Mammary epithelial cell (primary cell): ENCODE measurements at regions not wholly inside any gene's neighbourhood (a gene's known extent, or its start where the extent isn't known, plus 50 kb on each side); places are given as distances from the start of the nearest gene placed in this dataset.

Experiments
- CTCF ChIP-seq, 2 donors: IDR thresholded peaks in 1 of 2; conservative IDR thresholded peaks in 1 of 2; 2 replicates each; pipeline ENCODE4 v1.5.1; 2011 to 2012; ENCODE audit warnings: inconsistent platforms in 2 of 2, low read length in 2 of 2, mild to moderate bottlenecking in 2 of 2, control low read depth in 1 of 2, low read depth in 1 of 2; ENCODE audit not compliant: insufficient read depth in 1 of 2; ENCODE audit errors: extremely low read depth in 1 of 2
- EZH2 ChIP-seq: IDR thresholded peaks from 2 replicates; pipeline ENCODE4 v1.6.1; 2012; ENCODE audit warnings: low read length, inconsistent platforms, borderline replicate concordance

DNA sequence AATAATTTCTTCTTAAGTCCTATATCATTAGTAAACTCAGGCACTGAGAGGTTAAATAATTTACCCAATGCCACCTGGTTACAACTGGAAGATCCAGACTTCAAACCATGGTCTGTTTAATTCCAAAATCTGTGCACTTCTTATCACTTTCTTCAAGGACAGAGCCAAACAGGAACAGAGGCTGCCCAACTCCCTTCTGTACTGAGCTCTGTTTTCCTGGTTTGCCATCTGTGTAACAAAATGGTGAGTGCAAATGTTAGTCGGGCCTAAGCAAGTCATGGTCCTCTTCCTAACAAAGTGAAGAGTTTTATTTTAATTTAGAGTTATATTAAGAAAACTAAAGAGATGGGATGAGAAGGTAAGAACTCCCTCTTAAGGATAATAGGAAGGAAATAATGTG is 80.6 kb upstream of the CCL2 start:
- no peak for TF ChIP-seq CTCF (conservative IDR thresholded peaks at IDR 0.05 in 1 of 2, IDR thresholded peaks at IDR 0.05 in 1 of 2; ENCODE audit: extremely low read depth in 1 of 2, insufficient read depth in 1 of 2, low read depth in 1 of 2, low read length in 2 of 2)
- TF ChIP-seq EZH2: no peak
